ENCODE measurements at regions not wholly inside any gene's neighbourhood (a gene's known extent, or its start where the extent isn't known, plus 50 kb on each side); places are given as distances from the start of the nearest gene placed in this dataset.

- no peak for DNase-seq (ENCODE audit: low read depth)
These were observed 104.7 kb upstream of the VASH1 start for GRCh38 chr14:76656592-76656991.

GRCh38 chr14:76657404-76657803, 103.9 kb upstream of the VASH1 start:
- no peak overlapping the region for H3K4me3 ChIP-seq (ENCODE audit: low read depth, low read length)
- no peak for DNase-seq (ENCODE audit: low read depth)
- TF ChIP-seq, protein P1, sequence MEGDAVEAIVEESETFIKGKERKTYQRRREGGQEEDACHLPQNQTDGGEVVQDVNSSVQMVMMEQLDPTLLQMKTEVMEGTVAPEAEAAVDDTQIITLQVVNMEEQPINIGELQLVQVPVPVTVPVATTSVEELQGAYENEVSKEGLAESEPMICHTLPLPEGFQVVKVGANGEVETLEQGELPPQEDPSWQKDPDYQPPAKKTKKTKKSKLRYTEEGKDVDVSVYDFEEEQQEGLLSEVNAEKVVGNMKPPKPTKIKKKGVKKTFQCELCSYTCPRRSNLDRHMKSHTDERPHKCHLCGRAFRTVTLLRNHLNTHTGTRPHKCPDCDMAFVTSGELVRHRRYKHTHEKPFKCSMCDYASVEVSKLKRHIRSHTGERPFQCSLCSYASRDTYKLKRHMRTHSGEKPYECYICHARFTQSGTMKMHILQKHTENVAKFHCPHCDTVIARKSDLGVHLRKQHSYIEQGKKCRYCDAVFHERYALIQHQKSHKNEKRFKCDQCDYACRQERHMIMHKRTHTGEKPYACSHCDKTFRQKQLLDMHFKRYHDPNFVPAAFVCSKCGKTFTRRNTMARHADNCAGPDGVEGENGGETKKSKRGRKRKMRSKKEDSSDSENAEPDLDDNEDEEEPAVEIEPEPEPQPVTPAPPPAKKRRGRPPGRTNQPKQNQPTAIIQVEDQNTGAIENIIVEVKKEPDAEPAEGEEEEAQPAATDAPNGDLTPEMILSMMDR (IDR thresholded peaks at IDR 0.05; ENCODE audit: insufficient read depth, low read depth, low read length, missing control alignments) = no peak

More at GRCh38 chr14:76656592-76656991, 104.7 kb upstream of the VASH1 start:
- TF ChIP-seq, protein P1 (IDR thresholded peaks at IDR 0.05; ENCODE audit: insufficient read depth, low read depth, low read length, missing control alignments) = no peak
- no peak overlapping the region for H3K4me3 ChIP-seq (ENCODE audit: low read depth, low read length)

- no peak for DNase-seq (ENCODE audit: low read depth)
- H3K4me3 ChIP-seq (ENCODE audit: low read depth, low read length) = no peak overlapping the region
- TF ChIP-seq, protein P1 (IDR thresholded peaks at IDR 0.05; ENCODE audit: insufficient read depth, low read depth, low read length, missing control alignments) = no peak
These were observed 103.4 kb upstream of the VASH1 start for GRCh38 chr14:76657846-76658245.

- DNase-seq (ENCODE audit: low read depth) = no peak
- TF ChIP-seq, protein P1 (IDR thresholded peaks at IDR 0.05; ENCODE audit: insufficient read depth, low read depth, low read length, missing control alignments) = no peak
- no peak overlapping the region for H3K4me3 ChIP-seq (ENCODE audit: low read depth, low read length)
These were observed 98.7 kb upstream of the VASH1 start for GRCh38 chr14:76662580-76662979.

- TF ChIP-seq, protein P1 (IDR thresholded peaks at IDR 0.05; ENCODE audit: insufficient read depth, low read depth, low read length, missing control alignments) = no peak
- DNase-seq (ENCODE audit: low read depth) = no peak
- H3K4me3 ChIP-seq (ENCODE audit: low read depth, low read length) = no peak overlapping the region
These were observed 96.5 kb upstream of the VASH1 start for GRCh38 chr14:76664790-76665189.

- no peak for DNase-seq (ENCODE audit: low read depth)
- TF ChIP-seq, protein P1 (IDR thresholded peaks at IDR 0.05; ENCODE audit: insufficient read depth, low read depth, low read length, missing control alignments) = no peak
- H3K4me3 ChIP-seq (ENCODE audit: low read depth, low read length) = no peak overlapping the region
These were observed 94.5 kb upstream of the VASH1 start for GRCh38 chr14:76666746-76667145.

DNA sequence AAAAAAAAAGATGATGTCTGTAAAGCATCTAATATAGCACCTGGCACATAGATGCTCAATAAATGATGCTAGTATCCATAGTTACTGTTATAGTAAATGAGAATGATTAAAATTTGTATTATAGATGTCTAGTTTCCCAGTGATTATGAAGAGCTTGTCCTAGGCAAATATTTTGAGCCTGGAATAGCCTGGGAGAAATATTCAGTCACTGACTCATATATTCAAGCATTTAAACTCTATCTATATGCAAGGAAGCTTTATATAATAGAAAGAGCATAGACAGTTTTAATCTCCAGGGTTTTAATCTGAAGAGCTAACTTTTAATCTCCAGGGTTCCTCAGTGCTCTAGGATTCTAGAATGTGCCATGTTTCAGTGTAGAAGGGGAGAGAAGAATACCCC, 91.5 kb upstream of the VASH1 start:
- TF ChIP-seq, protein P1 (IDR thresholded peaks at IDR 0.05; ENCODE audit: insufficient read depth, low read depth, low read length, missing control alignments) = no peak
- H3K4me3 ChIP-seq (ENCODE audit: low read depth, low read length) = no peak overlapping the region
- no peak for DNase-seq (ENCODE audit: low read depth)
